ENCODE measurements at regions not wholly inside any gene's neighbourhood (a gene's known extent, or its start where the extent isn't known, plus 50 kb on each side); places are given as distances from the start of the nearest gene placed in this dataset.

DNA sequence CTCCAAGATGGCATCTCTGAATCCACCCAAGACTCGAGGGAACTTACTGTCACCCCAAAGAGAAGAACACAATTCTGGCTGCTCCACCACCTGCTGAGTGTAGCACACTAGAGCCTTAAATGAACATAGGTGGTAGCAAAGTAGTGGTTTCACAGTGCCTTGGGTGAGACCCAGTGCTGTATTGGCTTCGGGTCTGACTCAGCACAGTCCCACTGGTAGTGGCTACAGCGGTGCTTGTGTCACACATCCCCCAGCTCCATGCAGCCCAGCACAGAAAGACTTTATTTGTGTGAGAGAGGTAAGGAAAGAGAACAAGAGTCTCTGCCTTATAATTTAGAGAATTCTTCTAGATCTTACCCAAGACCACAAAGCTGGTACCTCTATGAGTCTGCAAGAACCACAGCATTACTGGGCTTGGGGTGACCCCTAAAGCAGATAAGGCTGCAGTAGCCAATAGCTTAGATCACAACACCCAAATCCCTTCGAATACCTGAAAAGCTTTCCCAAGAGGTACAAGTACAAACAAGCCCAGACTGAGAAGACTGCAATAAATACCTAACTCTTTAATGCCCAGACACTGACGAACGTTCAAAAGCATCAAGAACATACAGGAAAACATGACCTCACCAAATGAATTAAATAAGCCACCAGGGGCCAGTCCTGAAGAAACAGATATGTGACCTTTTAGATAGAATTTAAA is 83.3 kb upstream of the SLC38A4 start:
- DNase-seq (ENCODE audit: low read depth, low spot score): no peak

DNA sequence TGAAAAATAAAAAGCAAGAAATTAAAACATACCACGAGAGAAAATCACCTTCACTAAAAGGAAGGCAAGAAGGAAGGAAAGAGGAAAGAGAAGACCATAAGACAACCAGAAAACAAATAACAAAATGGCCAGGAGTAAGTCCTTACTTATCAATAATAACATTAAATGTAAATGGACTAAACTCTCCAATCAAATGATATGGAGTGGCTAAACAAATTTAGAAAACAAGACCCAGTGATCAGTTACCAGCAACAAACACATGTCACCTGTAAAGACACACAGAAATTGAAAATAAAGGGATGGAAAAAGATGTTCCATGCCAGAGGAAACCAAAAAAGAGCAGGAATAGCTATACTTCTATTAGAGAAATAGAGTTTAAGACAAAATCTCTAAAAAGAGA is 85.0 kb upstream of the SLC38A4 start:
- DNase-seq (ENCODE audit: low read depth, low spot score): no peak

DNA sequence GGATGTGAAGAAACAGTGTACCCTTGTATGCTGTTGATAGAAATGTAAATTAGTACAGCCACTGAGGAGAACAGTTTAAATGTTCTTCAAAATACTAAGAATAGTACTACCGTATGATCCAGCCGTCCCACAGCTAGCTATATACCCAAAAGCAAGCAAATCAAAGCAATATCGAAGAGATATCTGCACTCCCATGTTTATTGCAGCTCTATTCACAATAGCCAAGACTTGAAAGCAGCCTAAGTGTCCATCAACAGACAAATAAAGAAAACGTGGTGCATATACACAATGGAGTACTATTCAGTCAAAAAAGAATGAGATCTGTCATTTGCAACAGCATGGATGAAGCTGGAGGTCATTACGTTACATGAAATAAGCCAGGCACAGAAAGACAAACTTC is 88.5 kb upstream of the SLC38A4 start:
- no peak for DNase-seq (ENCODE audit: low read depth, low spot score)

DNA sequence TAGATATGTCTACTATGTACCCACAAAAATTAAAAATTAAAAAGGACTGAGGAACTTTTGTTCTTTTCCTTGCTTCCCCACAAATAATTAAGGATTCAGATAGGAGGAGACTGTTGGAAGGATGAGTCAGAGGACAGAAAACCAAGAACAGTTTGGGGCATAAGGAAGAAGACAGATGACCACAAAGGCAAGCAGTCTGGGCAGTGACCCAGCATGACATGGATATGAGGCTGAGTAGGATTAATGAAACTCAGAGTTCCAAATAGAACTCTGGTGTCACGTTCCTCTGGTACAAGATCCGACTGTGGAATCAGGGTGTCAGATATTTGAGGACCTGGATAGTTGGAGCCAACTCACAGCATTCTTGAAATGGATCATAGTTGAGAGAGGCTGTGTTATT is 89.3 kb upstream of the SLC38A4 start:
- DNase-seq (ENCODE audit: low read depth, low spot score): peak; percentile 39

DNA sequence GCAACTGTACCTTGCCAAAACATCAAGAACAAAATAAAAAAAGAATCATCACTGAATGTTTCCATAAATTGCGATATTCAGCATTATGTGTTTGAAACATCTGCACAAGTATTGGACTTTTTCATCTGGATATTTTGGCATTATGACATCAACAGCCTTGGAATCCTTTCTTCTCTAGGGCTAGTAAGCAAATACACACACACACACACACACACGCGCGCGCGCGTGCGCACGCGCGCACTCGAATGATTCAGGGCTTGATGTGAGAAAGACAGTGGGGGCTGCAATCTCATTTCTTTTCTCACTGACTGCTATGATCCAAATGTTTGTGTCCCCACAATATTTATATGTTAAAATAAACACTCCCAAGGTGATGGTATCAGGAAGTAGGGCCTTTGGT is 90.0 kb upstream of the SLC38A4 start:
- DNase-seq (ENCODE audit: low read depth, low spot score): no peak

DNA sequence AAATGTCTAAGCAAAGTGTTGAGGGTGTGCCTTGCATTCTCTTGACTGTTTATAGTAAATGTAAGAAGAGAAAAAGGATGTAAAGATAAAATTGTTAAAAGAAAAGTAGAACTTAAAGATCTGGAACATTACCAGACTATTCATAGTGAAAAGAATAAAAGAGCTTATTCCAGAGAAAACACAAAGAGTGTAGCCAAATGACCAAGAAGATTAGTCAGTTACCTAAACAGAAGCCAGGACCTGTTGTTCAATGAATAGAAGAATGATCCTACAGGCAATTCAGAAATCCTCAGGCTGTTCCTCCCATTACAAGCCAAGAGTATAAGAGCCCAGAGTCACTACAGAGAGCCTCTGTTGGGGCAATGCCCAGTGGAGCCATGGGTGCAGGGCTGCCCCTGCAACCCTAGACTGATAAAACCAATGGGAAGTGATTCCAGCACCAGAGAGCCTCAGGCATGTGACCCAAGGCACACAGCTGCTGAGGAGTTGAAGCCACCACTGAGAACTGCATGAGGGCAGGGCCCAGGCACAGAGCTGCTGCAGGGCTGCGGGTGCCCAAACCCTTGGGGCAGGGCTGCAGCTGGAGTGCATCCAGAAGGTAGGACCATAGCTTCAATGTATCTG is 91.1 kb upstream of the SLC38A4 start:
- no peak for DNase-seq (ENCODE audit: low read depth, low spot score)

DNA sequence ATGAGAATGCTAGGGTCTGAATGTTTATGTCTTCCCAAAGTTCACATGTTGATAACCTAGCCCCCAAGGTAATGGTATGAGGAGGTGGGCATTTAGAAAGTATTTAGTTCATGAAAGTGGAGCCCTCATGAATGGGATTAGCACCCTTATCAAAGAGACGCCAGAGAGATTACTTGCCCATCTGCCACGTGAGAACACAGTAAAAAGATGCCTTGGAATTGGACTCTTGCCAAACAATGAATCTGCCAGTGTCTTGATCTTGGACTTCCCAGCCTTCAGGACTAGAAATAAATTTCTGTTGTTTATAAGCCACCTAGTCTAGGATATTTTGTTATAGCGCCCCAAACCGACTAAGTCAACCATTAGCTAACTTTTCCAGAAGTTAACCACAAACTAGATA is 92.0 kb upstream of the SLC38A4 start:
- DNase-seq (ENCODE audit: low read depth, low spot score): no peak

DNA sequence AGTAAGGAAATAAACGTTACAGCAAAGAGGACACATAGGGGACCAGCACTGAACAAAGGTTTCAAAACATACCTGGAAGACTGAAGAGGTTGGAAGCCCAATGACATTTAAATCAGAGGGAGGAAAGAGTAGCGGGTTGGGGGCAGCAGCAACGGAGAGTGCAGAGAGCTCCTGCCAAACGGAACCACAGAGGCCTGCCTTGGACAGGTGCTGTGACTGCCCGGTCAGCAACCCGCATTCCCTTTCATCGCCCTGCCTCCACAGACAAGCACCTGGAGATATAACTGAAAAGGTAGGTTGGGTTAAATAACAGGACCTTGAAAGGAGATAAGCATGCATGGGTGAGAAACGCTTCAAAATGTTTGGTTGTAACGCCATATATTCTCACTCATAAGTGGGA is 92.8 kb upstream of the SLC38A4 start:
- no peak for DNase-seq (ENCODE audit: low read depth, low spot score)

DNA sequence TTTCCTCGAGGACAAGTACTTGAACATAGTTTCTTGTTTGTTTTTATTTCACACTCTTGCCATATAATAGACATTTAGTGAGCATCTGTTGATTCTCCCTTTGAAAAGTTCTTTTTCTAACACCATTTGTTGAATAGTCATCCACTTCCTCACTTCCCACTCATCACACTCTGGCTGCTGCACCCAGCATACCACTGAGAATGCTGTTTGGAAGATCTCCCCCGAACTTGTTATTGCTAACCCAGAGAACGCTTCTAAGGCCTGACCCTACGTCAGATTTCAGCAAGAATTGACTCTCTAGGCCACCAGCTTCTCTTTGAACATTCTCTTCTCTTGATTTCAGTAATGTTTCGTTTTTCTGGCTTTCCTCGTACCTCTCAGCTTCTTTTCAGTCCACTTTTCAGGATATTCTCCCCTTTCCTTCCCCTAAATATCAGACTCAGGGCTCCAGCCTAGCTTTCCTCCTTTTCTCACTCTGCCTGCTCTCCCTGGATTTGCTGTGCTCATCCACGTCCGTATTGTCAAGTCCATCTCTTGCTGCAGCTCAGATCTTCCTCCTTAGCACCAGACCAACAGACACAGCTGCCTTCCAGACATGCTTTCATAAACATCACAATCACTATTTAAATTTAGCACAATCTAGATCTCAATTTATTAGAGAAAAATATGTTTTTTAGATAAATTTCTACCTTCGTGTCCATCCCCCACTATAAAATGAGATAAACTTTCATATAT is 94.0 kb upstream of the SLC38A4 start:
- no peak for DNase-seq (ENCODE audit: low read depth, low spot score)

DNA sequence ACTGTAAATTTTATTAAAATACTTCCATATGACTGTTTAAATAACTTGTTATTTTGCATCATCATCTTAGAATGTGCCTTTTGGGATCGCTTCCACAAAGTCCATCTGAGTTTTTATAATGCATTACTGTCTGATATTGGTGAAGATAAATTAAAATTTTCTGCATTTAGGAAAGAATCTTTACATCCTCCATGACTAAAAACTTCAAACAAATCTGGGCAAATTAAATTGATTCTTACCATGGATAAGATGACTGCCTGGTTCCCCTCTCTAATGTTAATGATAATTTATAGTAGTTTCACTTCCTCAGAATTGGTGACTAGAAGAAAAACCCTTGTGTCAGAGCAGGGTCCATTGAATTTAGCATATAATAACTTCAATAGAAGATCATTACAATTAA is 94.7 kb upstream of the SLC38A4 start:
- no peak for DNase-seq (ENCODE audit: low read depth, low spot score)

DNA sequence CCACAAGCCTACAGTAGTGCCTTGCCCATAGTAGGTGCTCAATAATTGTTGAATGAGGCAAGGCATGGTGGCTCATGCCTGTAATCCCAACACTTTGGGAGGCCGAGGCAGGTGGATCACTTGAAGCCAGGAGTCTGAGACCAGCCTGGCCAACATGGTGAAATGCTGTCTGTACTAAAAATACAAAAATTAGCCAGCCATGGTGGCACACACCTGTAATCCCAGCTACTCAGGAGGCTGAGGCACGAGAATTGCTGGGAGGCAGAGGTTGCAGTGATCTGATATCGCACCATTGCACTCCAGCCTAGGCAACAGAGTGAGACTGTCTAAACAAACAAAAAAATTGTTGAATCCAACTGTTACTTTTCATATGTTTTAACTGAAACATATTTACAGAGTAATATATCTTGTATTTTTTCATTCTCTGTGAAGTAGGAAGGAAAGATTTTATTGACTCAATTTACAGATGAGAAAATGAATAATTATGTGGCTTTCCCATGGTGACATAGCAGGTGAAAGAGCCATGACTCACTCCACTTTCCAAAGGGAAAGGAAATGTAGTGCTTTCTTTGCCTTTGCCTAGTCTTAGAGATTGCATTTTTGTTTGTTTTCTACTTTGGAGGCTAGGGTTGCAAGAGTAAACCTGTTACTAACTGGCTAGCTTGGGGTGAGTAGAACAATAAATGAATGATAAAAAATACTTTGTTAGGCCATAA is 95.4 kb upstream of the SLC38A4 start:
- no peak for DNase-seq (ENCODE audit: low read depth, low spot score)

DNA sequence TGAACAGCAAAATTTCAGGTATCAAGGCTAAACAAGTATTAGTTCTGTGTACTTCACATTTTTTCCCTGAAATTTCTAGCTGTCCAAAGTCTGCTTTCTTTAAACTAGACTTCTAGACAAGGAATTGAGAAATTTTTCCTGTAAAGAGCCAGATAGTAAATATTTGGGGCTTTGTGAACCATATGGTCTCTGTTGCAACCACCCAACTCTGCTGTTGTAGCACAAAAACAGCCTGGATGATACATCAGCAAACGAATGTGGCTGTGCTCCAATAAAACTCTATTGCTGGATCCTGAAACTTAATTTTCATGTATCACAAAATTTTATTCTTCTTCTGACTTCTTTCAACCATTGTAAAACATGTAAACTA is 96.0 kb upstream of the SLC38A4 start:
- DNase-seq (ENCODE audit: low read depth, low spot score): no peak

DNA sequence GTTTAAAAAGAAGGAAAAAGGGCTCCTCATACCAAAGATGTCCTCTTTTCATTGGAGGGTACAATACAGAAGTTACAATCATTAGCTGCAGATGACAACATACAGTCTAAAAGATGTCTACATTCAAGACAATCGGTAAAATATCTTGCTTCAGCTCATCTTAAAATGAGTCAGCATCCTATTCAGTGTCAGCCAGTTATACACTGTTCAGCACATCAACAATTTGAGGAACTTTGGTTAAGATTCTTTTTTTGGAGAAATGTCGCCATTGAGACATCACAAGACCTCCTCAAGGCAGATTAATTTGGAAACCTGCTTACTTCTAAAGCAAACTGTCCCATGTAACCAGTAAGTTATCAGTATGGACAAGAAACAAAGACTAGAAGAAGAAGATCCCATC is 100.7 kb upstream of the SLC38A4 start:
- DNase-seq (ENCODE audit: low read depth, low spot score): no peak

DNA sequence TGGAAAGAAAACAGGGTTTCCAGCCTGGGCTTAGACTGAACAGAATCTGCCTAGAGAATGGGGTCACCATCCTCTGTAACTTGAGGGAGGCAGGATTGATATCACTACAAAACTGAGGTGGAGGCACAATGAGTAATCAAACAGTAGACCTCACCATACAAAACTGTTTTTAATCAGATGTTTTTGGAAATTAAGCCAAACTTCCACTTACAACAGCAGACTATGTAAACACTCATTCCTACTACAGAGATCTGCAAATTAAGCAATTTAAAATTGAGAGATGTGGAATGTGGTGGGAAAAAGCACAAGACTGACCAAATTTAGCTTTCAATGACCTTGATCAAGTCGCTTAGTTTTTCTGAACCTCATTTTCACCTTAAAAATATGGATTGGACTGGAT is 104.3 kb upstream of the SLC38A4 start:
- DNase-seq (ENCODE audit: low read depth, low spot score): no peak

DNA sequence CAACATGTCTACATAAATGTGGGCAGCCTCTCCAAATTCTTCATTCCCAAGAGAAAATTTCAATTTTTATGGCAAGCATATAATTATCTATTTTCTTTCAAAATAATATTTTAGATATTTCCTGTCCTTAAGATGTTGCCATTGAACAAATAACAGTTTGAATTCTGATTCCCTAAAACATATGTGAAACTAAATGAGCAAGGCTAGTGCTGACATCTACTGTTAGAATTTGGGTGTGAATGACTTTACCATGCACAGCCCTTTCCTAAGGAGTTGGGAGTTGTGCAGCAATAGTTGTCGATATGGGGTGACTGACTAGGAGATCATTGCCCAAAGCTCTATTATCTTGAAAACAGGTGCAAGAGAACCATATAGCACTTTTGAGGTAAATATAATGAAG is 108.2 kb upstream of the SLC38A4 start:
- peak; percentile 49 for DNase-seq (ENCODE audit: low read depth, low spot score)

DNA sequence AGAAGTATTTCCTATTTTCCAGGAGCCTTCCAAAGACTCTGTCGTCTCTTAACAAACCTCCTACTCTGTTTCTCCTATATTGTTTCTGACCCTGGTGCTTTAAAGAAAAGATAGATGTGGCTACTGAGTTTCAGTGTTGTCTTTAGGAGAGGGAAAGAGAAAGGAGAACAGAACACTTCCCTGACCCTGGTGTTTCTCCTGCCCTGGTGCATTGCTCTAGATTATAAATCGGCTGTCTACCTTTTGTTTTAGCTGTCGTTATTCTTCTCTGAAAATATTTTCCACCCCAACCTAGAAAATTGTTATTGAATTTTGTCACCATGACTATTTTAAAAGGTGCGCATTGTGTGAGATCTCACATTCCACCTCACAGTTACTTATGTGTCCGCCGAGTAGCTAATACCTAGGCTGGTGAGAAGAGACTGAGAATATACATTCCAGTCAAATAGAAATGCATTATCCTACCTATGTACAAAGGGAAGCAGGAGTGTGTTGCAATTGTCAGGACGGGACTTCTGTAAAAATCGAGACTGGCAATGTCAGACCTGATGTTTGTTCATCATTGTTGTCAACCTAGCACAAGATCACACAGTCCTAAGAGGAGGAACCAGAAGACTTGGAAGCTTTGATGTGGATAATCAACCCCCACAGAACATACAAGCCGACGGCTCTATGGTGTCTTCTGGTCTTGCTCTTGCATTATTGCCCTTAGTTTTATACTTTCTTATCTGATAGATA is 108.7 kb upstream of the SLC38A4 start:
- no peak for DNase-seq (ENCODE audit: low read depth, low spot score)

DNA sequence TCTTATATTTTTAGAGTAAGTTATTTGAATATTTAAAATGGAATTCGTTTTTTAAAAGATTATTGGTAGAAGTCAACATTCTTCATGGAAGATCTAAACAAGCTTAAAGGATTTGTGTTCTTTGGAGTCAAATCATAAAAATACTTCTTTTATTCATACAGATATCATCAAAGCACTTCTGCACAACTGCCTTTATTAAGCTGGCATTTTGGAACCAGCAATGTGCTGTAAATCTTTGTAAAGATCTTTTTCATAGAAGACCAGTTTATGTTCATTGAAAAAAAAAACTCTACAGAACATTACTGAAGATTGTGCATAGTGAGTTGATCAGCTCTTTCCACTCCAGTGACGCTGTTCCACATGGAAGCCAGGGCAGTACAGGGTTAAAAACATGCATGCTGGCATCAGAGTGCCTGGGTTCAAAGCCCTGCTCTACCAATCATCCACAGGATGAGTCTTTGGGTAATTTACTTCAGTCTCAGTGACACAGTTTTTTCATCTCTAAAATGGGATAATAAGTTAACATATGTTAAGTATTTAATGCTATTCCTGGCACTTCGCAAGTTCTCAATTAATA is 109.6 kb upstream of the SLC38A4 start:
- DNase-seq (ENCODE audit: low read depth, low spot score): no peak

DNA sequence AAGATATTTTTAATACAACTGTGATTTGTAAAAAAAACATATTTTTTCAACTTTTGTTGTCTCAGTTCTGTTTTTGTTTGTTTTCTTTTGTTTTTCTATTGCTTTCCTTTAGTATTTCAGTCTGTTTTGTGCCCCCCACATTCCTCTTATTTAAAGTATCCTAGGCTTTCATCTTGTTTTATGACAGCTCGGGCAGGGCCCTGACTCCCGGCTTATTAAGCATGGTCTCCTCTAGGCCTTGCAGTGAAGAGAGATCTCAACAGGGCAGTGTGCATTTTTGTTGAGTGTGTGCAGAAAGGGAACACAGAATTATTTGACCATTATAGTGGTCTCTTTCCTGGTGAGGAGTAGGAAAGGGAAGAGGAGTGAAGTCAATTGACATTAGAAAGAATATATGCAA is 110.2 kb upstream of the SLC38A4 start:
- no peak for DNase-seq (ENCODE audit: low read depth, low spot score)

DNA sequence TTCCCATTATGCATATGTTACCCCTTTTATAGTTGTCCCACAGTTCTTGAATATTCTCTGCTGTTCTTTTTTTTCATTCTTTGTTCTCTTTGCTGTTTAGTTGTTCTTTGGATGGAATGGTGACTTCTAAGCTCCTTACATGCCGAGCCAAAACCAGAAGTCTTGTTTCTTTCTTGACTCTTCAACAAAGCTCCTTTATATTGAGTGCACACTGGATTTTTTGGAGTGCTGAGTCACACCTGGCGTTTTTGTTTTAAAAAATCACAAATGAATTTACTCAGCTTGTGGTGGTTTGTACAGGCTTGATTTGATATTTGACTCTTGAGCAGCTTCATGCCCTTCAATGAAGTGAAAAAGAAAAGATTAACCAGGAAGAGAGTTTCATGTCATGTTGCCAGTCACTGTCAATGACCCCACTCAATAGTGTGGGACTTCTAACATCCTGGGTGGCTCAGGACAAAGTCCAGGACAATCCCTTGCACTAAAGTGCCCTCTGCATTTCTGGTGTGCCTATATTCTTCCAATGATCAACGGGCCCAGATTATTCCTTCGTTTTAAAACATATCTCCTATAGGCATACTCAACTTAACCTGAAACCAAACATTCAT is 112.4 kb upstream of the SLC38A4 start:
- DNase-seq (ENCODE audit: low read depth, low spot score): no peak

DNA sequence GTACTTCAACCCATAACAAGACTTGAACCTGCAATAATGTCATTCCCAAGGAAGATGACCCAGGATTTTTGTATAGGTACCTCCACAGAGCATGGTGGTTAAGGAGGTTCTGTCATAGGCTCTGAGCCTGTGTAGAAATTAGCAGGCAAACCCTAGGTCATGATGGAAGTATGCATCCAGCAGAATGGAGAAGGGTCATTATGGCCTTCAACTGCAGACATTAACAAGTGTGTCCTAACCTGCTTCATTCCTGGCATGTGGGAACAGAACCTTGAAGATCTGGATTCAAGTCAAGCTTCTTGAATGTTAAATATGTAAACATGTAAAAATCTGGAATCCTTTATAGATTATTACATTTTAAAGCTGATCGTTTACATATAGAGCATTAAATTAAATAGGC is 116.2 kb upstream of the SLC38A4 start:
- DNase-seq (ENCODE audit: low read depth, low spot score): no peak

DNA sequence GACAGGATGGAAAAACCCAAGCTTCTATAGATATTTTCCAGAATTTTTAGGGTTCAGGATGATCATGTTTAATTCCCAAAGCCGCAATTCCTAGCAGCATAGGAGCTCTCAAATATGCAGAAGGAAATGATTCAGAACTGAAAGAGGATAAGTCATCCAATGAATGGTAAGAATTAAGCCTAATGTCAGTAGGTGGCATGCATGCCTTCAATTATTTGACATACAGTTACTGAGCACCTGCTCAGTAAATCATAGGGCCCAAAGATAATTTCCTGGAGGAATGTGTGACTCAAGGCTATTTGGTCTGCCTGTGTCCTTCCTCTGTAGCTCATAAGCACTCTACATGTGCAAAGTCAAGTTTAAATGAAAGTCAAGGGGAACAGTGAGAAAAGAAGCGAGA is 116.8 kb upstream of the SLC38A4 start:
- no peak for DNase-seq (ENCODE audit: low read depth, low spot score)
